ENCODE measurements at regions not wholly inside any gene's neighbourhood (a gene's known extent, or its start where the extent isn't known, plus 50 kb on each side); places are given as distances from the start of the nearest gene placed in this dataset.
"Not testable (repeated sequence)": the region's sequence is repeated elsewhere in the genome, so short reads cannot be mapped to it uniquely, and the experiment has no call there.

DNA sequence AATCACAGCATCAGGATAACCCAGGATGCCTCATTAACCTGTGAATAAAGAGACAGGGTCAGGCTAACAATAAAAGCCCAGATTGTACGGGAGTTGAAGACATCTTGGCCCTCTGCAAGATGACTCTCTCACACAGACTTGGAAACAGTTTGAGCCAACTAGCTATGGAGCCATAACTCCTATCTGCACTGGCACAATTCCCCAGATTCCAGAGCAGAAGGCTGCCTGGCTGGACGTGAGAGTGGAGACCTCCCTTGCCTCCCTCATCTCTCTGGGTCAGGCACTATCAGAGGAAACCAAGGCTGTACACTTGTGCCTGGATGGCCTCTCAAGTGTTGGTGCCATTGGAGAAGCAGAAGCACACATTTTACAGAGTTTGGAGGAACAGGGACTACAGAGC, 312.6 kb downstream of the THBS2 start:
- no peak for DNase-seq
- no peak overlapping the region for H3K27ac Mint-ChIP-seq
- POLR2A ChIA-PET = no interaction called here
- H3K36me3 Mint-ChIP-seq (ENCODE audit: low read depth) = no peaks in the 10 kb centered on the region
- H3K4me3 Mint-ChIP-seq = no peak overlapping the region
- no peaks in the 10 kb centered on the region for H3K9me3 Mint-ChIP-seq
- H3K4me1 Mint-ChIP-seq = no peaks in the 10 kb centered on the region
- CTCF ChIA-PET = no interaction called here
- H3K27me3 Mint-ChIP-seq = peaks cover 3% of the 10 kb centered on the region

DNA sequence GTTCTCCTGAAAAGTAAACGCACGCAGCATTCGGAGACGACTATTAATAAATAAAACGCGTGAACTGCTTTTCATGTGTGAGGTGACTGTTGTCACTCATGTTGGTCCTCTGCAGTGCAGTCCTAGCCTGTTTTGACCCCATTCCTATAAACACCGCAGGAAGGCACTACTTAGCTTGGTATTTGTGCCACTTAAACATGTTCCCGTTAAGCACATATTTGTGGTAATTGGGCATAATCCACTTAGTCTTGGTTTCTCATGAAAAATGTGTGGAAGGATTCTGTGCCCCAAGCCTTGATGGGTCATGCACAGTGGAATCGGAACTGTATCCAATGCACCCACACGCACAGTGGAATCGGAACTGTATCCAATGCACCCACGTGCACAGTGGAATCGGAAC, 313.9 kb downstream of the THBS2 start:
- DNase-seq = no peak
- Mint-ChIP-seq H3K27me3 (peaks cover 11% of the 10 kb centered on the region), H3K27ac (no peak overlapping the region), H3K36me3 (ENCODE audit: low read depth) (no peaks in the 10 kb centered on the region), H3K4me3 (no peak overlapping the region), H3K4me1 (no peaks in the 10 kb centered on the region), H3K9me3 (no peaks in the 10 kb centered on the region)
- POLR2A ChIA-PET = no interaction called here
- CTCF ChIA-PET = no interaction called here

DNA sequence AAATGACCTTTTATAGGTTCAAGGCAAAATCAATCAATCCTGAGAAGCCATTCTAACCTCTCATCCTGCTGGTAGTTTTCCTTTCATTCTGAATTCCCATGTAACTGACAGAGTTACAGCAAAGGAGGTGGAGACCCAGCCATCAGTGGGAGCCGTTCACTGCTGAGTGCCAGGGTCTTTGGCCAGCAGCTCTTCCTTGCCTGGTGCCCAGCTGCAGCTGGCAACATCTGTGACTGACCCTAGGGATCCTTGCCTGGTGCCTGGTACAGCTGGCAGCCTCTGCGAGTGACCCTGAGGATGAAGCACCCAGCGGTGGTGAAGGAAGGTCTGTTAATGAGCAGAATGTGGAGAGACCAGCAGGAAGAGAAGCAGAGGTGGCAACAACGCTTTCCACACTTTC, 314.6 kb downstream of the THBS2 start:
- POLR2A ChIA-PET = no interaction called here
- Mint-ChIP-seq H3K27me3 (peaks cover 16% of the 10 kb centered on the region), H3K9me3 (no peaks in the 10 kb centered on the region), H3K36me3 (ENCODE audit: low read depth) (no peaks in the 10 kb centered on the region), H3K4me3 (no peak overlapping the region), H3K4me1 (no peaks in the 10 kb centered on the region), H3K27ac (no peak overlapping the region)
- DNase-seq = no peak
- CTCF ChIA-PET = no interaction called here

DNA sequence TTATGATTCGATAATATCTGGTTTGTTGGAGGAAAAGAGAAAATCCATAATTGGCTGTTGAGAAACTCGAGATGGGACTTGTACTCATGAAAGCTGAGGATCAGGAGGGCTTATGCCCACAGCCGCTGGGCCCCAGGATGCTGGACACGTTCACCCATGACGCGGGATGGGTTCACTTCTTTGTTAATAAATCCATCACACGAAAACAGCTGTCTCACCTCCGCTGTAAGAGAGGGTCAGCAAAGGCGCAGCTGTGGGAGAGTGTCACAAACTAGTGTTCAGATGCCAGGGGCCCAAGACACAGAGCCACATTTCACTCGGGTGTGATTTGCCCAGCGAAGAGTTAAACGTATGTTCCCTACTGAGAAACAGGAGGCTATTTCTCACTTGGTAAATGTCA, 315.1 kb downstream of the THBS2 start:
- ChIA-PET POLR2A (no interaction called here), CTCF (no interaction called here)
- Mint-ChIP-seq H3K4me3 (no peak overlapping the region), H3K27ac (no peak overlapping the region), H3K36me3 (ENCODE audit: low read depth) (no peaks in the 10 kb centered on the region), H3K4me1 (no peaks in the 10 kb centered on the region), H3K9me3 (no peaks in the 10 kb centered on the region), H3K27me3 (peaks cover 16% of the 10 kb centered on the region)
- no peak for DNase-seq

DNA sequence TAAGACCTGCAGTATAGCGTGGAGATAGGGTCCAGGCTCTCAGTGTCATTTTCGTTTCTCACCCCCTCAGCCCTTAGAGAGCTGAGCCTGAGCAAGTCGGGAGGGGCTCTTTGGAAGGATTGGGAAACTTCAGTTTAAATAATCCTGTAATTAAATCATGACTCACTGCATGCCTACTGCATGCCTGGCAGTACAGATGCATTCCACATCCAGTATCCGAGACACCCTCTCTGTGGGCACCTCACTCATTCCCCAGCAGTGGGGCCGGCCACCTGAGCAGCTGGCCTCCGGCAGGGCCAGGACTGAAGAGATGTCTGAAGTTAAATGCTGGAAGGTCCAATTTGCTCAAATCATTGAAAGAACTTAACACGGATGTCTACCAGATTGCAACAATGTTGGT, 316.6 kb downstream of the THBS2 start:
- H3K9me3 Mint-ChIP-seq = no peaks in the 10 kb centered on the region
- CTCF ChIA-PET = no interaction called here

DNA sequence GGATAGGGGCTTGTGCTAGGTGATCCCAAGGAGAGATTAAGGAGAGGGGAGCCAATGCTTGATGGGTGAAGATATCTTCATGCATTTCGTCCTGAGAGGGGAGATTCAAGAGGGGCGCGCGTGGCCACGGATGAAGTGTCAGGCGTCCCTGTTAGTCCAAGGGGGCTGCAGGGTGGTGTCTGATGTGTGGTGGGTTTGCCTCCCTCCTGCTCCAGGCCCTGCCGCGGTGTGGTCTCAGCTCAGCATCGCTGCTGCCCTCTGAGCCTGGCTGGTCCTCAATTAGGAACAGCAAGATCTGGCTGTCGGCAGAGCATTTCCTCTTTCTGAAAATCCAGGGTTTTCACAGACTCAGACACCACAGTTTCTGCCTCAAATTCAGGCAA, 318.0 kb downstream of the THBS2 start:
- no peak overlapping the region for H3K27ac Mint-ChIP-seq

More for the DNA sequence above, 316.6 kb downstream of the THBS2 start:
- Mint-ChIP-seq H3K27me3 (peaks cover 17% of the 10 kb centered on the region), H3K36me3 (ENCODE audit: low read depth) (no peaks in the 10 kb centered on the region), H3K4me3 (no peak overlapping the region), H3K4me1 (no peaks in the 10 kb centered on the region), H3K27ac (no peak overlapping the region)
- POLR2A ChIA-PET = no interaction called here
- DNase-seq = no peak

DNA sequence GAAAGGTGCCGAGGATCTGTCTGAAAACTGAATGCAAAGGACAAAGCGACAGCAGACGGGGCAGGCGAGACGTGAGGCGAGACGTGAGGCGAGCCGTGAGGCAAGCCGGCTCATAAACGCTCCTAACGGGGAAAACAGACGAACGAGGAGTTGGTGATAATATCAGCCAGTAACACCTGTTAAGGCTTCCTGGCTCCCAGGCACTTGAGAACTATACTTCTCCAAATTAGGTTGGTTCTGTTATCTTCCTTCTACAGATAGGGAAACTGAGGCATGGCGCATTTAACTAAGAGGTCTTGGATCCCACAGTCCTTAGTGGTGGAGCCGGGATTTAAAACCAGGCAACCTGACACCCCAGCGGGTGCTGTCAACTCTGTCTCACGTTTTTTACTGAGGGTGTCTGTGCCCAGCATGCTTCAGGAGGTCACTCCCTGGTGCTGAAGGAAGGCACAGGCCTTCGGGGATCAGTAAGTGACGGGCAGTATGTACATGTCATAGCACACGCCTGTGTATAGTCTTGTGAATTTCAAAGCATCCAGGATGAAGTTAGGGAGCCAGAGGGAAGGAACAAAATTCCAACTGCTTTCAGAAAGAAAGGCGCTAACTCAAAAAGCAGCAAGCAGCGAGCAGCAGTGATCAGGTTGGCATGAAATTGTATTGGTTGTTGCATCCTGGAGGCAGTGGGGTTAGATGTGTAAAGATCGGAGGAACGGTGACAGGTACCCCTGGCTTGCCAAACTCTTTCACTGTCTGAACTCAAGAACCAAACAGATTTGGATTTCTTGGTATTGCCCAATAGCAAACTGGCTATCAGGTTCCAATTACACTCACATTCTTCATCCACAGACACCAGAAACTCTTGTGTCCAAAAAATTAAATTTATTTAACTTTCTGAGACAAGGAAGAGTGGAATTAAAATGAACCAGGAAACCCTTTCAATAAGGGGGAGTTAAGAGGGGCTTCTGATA, 318.7 kb downstream of the THBS2 start:
- ChIA-PET POLR2A (no interaction called here), CTCF (no interaction called here)
- Mint-ChIP-seq H3K9me3 (no peaks in the 10 kb centered on the region), H3K4me3 (no peak overlapping the region), H3K36me3 (ENCODE audit: low read depth) (no peaks in the 10 kb centered on the region), H3K27me3 (peaks cover 17% of the 10 kb centered on the region), H3K27ac (no peak overlapping the region), H3K4me1 (no peaks in the 10 kb centered on the region)
- no peak for DNase-seq

More for the DNA sequence above, 318.0 kb downstream of the THBS2 start:
- DNase-seq = no peak
- H3K4me3 Mint-ChIP-seq = no peak overlapping the region
- peaks cover 17% of the 10 kb centered on the region for H3K27me3 Mint-ChIP-seq
- ChIA-PET POLR2A (no interaction called here), CTCF (no interaction called here)
- no peaks in the 10 kb centered on the region for H3K36me3 Mint-ChIP-seq (ENCODE audit: low read depth)
- H3K9me3 Mint-ChIP-seq = no peaks in the 10 kb centered on the region
- no peaks in the 10 kb centered on the region for H3K4me1 Mint-ChIP-seq

DNA sequence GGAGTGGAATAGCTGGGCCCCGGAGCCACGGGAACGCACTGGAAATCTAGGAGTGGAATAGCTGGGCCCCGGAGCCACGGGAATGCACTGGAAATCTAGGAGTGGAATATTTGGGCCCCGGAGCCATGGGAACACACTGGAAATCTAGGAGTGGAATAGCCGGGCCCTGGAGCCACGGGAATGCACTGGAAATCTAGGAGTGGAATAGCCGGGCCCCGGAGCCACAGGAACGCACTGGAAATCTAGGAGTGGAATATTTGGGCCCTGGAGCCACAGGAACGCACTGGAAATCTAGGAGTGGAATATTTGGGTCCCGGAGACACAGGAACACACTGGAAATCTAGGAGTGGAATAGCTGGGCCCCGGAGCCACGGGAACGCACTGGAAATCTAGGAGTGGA, 321.5 kb downstream of the THBS2 start:
- POLR2A ChIA-PET, H3K4me3 Mint-ChIP-seq: not testable (repeated sequence)

DNA sequence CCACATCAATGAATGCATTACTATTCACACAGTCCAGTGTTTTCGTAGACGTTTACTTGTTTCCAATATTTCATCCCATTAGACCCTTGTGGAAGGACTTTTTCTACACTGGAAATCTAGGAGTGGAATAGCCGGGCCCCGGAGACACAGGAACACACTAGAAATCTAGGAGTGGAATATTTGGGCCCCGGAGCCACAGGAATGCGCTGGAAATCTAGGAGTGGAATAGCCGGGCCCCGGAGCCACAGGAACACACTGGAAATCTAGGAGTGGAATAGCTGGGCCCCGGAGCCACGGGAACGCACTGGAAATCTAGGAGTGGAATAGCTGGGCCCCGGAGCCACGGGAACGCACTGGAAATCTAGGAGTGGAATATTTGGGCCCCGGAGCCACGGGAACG, 322.6 kb downstream of the THBS2 start:
- H3K9me3 Mint-ChIP-seq; DNase-seq; H3K27ac Mint-ChIP-seq; H3K4me3 Mint-ChIP-seq; POLR2A ChIA-PET; CTCF ChIA-PET; H3K4me1 Mint-ChIP-seq; H3K36me3 Mint-ChIP-seq (ENCODE audit: low read depth): not testable (repeated sequence)
- peaks cover 15% of the 10 kb centered on the region for H3K27me3 Mint-ChIP-seq

More for the DNA sequence above, 321.5 kb downstream of the THBS2 start:
- CTCF ChIA-PET; H3K9me3 Mint-ChIP-seq; H3K36me3 Mint-ChIP-seq (ENCODE audit: low read depth); DNase-seq; H3K27ac Mint-ChIP-seq; H3K4me1 Mint-ChIP-seq: not testable (repeated sequence)
- peaks cover 17% of the 10 kb centered on the region for H3K27me3 Mint-ChIP-seq

DNA sequence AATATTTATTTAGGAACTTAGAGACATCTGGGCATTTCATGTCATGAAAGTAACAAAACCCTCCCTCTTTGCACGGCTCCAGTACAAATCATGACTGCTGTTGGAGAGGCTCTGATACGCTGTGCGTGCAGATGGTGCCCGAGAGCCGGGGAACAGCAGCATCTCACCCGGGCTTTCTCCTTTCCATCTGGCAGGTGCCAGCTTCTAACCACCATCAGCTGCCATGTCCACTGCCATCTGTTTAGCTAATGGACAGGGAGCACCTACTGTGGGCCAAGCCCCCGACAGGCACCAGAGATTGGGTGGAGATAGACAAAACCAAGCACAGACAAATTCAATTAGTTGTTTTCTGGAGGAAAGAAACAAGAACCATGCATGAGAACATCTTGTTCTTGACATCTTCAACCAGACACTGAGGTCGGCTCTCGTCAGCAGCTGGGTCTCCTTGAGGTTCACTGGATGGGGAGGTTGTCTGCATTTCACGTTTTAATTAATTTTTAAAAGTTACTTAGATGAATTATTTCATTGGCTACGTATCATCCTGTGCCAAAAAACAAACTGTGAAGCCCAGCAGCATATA, 323.7 kb downstream of the THBS2 start:
- no peaks in the 10 kb centered on the region for H3K36me3 Mint-ChIP-seq (ENCODE audit: low read depth)
- no peaks in the 10 kb centered on the region for H3K9me3 Mint-ChIP-seq
- peaks cover 7% of the 10 kb centered on the region for H3K27me3 Mint-ChIP-seq
- no peak overlapping the region for H3K4me3 Mint-ChIP-seq
- DNase-seq = no peak
- CTCF ChIA-PET = no interaction called here
- no peaks in the 10 kb centered on the region for H3K4me1 Mint-ChIP-seq
- POLR2A ChIA-PET = no interaction called here
- H3K27ac Mint-ChIP-seq = no peak overlapping the region

DNA sequence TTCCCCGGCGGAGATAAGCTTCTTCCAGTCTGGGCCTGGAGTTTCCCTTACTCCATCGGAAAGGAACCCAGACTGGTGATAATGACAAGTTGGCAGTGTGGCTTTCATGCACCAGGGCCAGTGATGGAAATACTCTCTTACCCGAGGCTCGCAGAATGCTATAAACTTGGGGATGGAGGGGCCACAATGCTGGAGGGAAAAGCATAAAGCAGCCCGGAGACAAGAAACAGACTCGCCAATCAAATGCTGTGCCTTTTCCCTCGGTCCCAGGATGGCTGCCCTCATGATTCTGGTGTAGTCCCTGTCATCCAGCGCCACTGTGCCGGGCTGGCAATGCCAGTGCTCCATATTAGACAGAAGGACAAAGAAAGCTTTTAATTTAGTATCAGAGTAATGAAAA, 325.6 kb downstream of the THBS2 start:
- H3K4me1 Mint-ChIP-seq = no peaks in the 10 kb centered on the region
- CTCF ChIA-PET = no interaction called here
- no peak for DNase-seq
- no peaks in the 10 kb centered on the region for H3K9me3 Mint-ChIP-seq
- no peaks in the 10 kb centered on the region for H3K27me3 Mint-ChIP-seq
- POLR2A ChIA-PET = no interaction called here
- H3K36me3 Mint-ChIP-seq (ENCODE audit: low read depth) = no peaks in the 10 kb centered on the region
- H3K27ac Mint-ChIP-seq = no peak overlapping the region
- H3K4me3 Mint-ChIP-seq = no peak overlapping the region

DNA sequence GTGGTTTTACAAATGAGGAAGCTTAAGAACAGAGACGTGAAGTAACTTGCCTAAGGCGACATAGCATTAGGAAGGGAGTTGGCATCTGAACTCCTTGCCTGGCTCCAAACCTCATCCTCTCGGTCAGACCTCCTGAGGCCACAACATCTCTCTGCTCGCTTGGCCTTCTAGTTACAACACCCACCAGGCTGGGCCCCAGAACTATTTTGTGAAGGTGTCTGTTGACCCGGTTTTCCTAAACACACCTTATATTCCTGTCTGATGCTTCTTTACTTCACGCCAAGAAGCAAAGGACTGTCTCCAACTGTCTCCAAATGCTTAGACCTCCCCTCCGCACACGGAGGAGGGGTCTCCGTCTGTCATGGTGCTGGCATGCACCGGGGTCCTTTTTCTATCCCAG, 326.6 kb downstream of the THBS2 start:
- ChIA-PET POLR2A (no interaction called here), CTCF (no interaction called here)
- no peak overlapping the region for H3K4me3 Mint-ChIP-seq
- no peaks in the 10 kb centered on the region for H3K4me1 Mint-ChIP-seq
- no peak for DNase-seq
- H3K9me3 Mint-ChIP-seq = no peaks in the 10 kb centered on the region
- no peaks in the 10 kb centered on the region for H3K27me3 Mint-ChIP-seq
- no peak overlapping the region for H3K27ac Mint-ChIP-seq
- no peaks in the 10 kb centered on the region for H3K36me3 Mint-ChIP-seq (ENCODE audit: low read depth)

DNA sequence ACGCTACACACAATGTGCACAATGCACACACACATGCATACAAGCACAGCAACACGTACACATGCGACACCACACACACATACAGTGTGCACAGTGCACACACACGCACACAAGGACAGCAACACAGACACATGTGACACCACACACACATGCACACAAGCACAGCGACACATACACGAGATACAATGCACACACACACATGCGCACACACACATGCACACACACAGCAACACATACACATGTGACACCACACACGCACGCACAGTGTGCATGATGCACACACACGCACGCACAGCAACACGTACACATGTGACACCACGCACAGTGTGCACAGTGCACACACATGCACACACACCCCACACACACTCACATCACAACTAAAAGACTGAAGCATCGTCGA, 327.3 kb downstream of the THBS2 start:
- no peaks in the 10 kb centered on the region for H3K4me1 Mint-ChIP-seq
- no peaks in the 10 kb centered on the region for H3K36me3 Mint-ChIP-seq (ENCODE audit: low read depth)
- no peak overlapping the region for H3K27ac Mint-ChIP-seq
- DNase-seq = no peak
- CTCF ChIA-PET = no interaction called here
- POLR2A ChIA-PET = no interaction called here
- H3K9me3 Mint-ChIP-seq = no peaks in the 10 kb centered on the region
- H3K4me3 Mint-ChIP-seq = no peak overlapping the region
- no peaks in the 10 kb centered on the region for H3K27me3 Mint-ChIP-seq

DNA sequence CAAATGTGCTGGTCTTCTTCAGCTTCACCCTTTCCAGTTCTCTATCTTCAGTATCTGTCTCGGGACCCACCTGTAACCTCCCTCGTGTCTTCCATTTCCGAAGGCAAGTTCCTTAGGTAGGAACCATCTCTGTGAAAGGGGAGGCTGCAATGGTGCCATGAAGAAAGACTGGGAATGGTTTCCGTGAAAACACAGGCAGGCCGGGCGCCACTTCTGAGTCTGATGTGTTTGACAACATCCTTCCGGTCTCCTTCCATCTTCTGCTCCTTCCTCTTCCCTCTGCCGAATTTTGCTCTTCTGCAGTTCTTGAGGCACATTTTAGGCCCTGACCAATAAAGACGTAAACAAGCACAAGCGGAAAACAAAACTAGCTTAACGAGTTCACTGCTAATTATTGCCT, 328.0 kb downstream of the THBS2 start:
- CTCF ChIA-PET = interaction anchor here (0.6 kb wide), 2 partner anchors 57 to 216 kb away, joined by 3 read pairs; no protein-coding TSS in a partner anchor
- no peak for DNase-seq
- Mint-ChIP-seq H3K4me3 (no peak overlapping the region), H3K36me3 (ENCODE audit: low read depth) (no peaks in the 10 kb centered on the region), H3K9me3 (no peaks in the 10 kb centered on the region), H3K27ac (no peak overlapping the region), H3K4me1 (no peaks in the 10 kb centered on the region), H3K27me3 (no peaks in the 10 kb centered on the region)
- POLR2A ChIA-PET = no interaction called here

Measured in activated CD4-positive, alpha-beta T cell treated with anti-CD3 and anti-CD28 coated beads, Interleukin-2, amount 10 ng/mL, durations not matched to agents 7 days and 5 days (primary cell).